Gastroesophageal sphincter (tissue), 4 donors: ENCODE measurements at regions not wholly inside any gene's neighbourhood (a gene's known extent, or its start where the extent isn't known, plus 50 kb on each side); places are given as distances from the start of the nearest gene placed in this dataset.

Experiments
- ATAC-seq: fragments of 150-250 bp; one replicate; pipeline ENCODE4 v1.9.1; 2016; ENCODE audit warnings: mild to moderate bottlenecking, moderate library complexity
- H3K27ac ChIP-seq, 4 donors: fragments of 200-600 bp; sonication (generic) in 3 of 4; 1 replicate in 3 of 4; 2 replicates in 1 of 4; pipeline ENCODE4 v1.5.1; 2016 to 2019
- H3K27me3 ChIP-seq: fragments of 200-600 bp; sonication (generic); one replicate; pipeline ENCODE4 v1.5.1; 2019
- H3K36me3 ChIP-seq, 2 donors: fragments of 200-600 bp; sonication (generic); one replicate each; pipeline ENCODE4 v1.5.1; 2019; ENCODE audit warnings: control low read depth in 1 of 2
- H3K4me1 ChIP-seq, 3 donors: fragments of 200-600 bp; sonication (generic); 1 replicate in 2 of 3; 2 replicates in 1 of 3; pipeline ENCODE4 v1.5.1; 2016 to 2019; ENCODE audit warnings: control low read depth in 2 of 3
- H3K4me3 ChIP-seq, 2 donors: fragments of 200-600 bp; sonication (generic); one replicate each; pipeline ENCODE4 v1.5.1; 2019; ENCODE audit warnings: mild to moderate bottlenecking in 1 of 2, moderate library complexity in 1 of 2
- H3K9me3 ChIP-seq, 3 donors: fragments of 200-600 bp; sonication (generic); one replicate each; pipeline ENCODE4 v1.5.1; 2017 to 2019; ENCODE audit warnings: control low read depth in 2 of 3
- EP300 ChIP-seq: sonication (generic); formaldehyde crosslinking; IDR thresholded peaks from one replicate; pipeline ENCODE4 v1.6.1; 2017; ENCODE audit warnings: antibody characterized with exemption, mild to moderate bottlenecking
- POLR2A ChIP-seq, 2 donors: fragments of 450-650 bp; IDR thresholded peaks; one replicate each; pipeline ENCODE4 v1.6.1; 2017; ENCODE audit warnings: antibody characterized with exemption in 2 of 2, mild to moderate bottlenecking in 2 of 2, moderate library complexity in 1 of 2
- POLR2AphosphoS5 ChIP-seq: sonication (generic); formaldehyde crosslinking; IDR thresholded peaks from one replicate; pipeline ENCODE4 v1.6.1; 2017; ENCODE audit warnings: antibody characterized with exemption
- WGBS, 2 donors: methylation state at CpG; one replicate each; pipeline ENCODE4 v1.1.5; 2018; ENCODE audit warnings: low coverage in 1 of 2; 5-methylcytosine and 5-hydroxymethylcytosine counted together
- TF ChIP-seq, protein P1 (sequence below), 4 experiments: fragments of 200-600 bp in 2 of 4; fragments of 450-650 bp in 2 of 4; sonication (generic) in 1 of 4; IDR thresholded peaks; one replicate each; pipeline ENCODE4 v1.5.1; 2017 to 2019; ENCODE audit warnings: antibody characterized with exemption in 4 of 4, mild to moderate bottlenecking in 2 of 4, moderate library complexity in 2 of 4

DNA sequence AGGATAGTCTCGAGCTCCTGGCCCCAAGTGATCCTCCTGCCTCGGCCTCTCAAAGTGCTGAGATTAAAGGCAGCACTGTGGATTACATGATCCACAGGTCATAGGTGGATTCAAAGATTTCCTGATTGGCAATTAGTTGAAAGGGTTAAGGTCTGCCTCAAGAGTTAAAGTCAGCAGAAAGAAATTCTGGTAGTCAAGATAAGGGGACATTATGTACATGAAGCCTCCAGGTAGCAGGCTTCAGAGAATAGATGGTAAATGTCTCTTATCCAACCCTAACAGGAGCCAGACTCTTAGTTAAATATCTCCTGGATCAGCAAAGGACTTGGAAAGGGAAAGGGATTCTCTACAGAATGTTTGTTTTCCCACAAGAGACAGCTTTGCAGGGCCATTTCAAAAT lies 93.7 kb downstream of the SKIDA1 start:
- no peak for ATAC-seq
- H3K4me1 ChIP-seq = no peaks in the 10 kb centered on the region
- no peaks in the 10 kb centered on the region for H3K27me3 ChIP-seq
- 83% methylated on average over 1 of the region's 2 CpGs; no CpG with 5 or more reads in 1 of the 2 donors for WGBS, 2 donors
- no peak overlapping the region for H3K27ac ChIP-seq
- no peak overlapping the region for H3K4me3 ChIP-seq
- H3K36me3 ChIP-seq = no peaks in the 10 kb centered on the region
- H3K9me3 ChIP-seq = peaks cover 0 to 10% (median 0%) of the 10 kb centered on the region in 3 donors
- no peak for TF ChIP-seq POLR2A (IDR thresholded peaks at IDR 0.05)
- no peak for TF ChIP-seq POLR2AphosphoS5
- TF ChIP-seq, protein P1, sequence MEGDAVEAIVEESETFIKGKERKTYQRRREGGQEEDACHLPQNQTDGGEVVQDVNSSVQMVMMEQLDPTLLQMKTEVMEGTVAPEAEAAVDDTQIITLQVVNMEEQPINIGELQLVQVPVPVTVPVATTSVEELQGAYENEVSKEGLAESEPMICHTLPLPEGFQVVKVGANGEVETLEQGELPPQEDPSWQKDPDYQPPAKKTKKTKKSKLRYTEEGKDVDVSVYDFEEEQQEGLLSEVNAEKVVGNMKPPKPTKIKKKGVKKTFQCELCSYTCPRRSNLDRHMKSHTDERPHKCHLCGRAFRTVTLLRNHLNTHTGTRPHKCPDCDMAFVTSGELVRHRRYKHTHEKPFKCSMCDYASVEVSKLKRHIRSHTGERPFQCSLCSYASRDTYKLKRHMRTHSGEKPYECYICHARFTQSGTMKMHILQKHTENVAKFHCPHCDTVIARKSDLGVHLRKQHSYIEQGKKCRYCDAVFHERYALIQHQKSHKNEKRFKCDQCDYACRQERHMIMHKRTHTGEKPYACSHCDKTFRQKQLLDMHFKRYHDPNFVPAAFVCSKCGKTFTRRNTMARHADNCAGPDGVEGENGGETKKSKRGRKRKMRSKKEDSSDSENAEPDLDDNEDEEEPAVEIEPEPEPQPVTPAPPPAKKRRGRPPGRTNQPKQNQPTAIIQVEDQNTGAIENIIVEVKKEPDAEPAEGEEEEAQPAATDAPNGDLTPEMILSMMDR (IDR thresholded peaks at IDR 0.05) = no peak
- no peak for TF ChIP-seq EP300

DNA sequence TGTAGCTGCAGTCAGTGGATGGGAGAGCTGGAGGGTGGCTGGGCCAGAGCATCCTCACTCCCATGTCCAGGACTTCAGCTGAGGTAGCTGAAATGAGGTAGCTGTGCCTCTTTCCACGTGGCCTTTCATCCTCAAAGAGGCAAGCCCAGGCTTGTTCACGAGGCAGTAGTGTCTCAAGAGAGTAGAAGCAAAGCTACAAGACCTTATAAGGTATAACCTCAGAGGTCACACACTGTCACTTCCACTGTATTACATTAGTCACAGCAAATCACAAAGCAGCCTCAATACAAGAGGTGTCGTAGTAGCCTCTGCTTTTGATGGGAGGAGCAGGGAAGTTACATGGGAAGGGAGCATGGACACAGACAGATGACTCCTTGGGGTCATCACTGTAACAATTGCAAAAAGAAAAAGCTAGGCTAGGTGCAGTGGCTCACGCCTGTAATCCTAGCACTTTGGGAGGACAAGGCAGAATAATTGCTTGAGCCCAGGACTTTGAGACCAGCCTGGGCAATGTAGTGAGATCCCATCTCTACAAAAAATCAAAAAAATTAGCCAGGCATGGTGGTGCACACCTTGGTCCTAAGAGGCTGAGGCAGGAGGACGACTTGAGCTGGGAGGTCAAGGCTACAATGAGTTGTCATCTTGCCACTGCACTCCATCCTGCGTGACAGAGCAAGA lies 97.5 kb downstream of the SKIDA1 start:
- no peaks in the 10 kb centered on the region for H3K4me1 ChIP-seq
- 78 to 85% methylated on average over 2 to 4 of the region's 6 CpGs for WGBS, 2 donors
- H3K4me3 ChIP-seq = no peak overlapping the region
- no peak overlapping the region for H3K27ac ChIP-seq
- H3K9me3 ChIP-seq = peaks cover 0 to 12% (median 0%) of the 10 kb centered on the region in 3 donors
- ATAC-seq = no peak
- no peaks in the 10 kb centered on the region for H3K27me3 ChIP-seq
- H3K36me3 ChIP-seq = no peaks in the 10 kb centered on the region
- TF ChIP-seq, protein P1 (IDR thresholded peaks at IDR 0.05) = no peak
- TF ChIP-seq POLR2A (IDR thresholded peaks at IDR 0.05) (no peak), POLR2AphosphoS5 (no peak), EP300 (no peak)

DNA sequence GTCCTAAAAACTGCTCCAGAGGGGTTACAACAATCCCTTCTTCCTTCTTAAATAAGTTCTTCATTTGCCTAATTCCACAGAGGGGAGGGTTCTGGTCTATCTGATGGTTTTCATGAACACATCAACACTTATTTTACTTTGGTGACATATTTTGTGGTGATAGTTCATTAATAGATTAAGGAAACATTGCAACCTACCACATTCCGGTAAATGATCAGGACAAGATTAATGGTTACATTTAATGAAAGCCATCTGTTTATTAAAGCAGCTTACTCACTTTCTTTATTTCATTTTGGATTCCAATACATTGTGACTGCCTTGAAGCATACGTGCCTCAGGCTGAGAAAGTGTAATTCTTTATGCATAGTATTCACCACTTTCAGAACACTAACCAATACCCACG lies 101.0 kb downstream of the SKIDA1 start:
- Histone ChIP-seq H3K4me3 (no peak overlapping the region), H3K9me3 (peaks cover 0 to 12% (median 0%) of the 10 kb centered on the region in 3 donors), H3K4me1 (no peaks in the 10 kb centered on the region), H3K36me3 (no peaks in the 10 kb centered on the region), H3K27me3 (no peaks in the 10 kb centered on the region), H3K27ac (no peak overlapping the region)
- 37 to 38% methylated on average over 3 of the region's 3 CpGs for WGBS, 2 donors
- ATAC-seq = no peak
- TF ChIP-seq EP300 (no peak), POLR2AphosphoS5 (no peak), POLR2A (IDR thresholded peaks at IDR 0.05) (no peak)
- TF ChIP-seq, protein P1 (IDR thresholded peaks at IDR 0.05) = no peak

DNA sequence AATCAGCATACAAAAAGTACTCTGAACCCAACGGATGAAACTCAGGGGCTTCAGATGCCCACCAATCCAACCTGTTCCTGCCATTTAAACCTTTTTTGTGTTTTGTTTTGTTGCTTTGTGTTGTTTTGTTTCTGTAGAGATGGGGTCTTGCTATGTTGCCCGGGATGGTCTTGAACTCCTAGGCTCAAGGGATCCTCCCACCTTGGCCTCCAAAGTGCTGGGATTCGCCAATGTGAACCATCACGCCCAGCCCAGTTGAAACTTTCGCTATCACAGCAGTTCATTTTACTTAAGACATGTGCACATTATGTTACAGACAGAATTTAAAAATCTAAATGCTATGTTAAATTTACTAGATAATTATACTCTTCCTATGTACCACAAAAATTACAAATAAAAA lies 101.6 kb downstream of the SKIDA1 start:
- Histone ChIP-seq H3K4me3 (no peak overlapping the region), H3K27ac (no peak overlapping the region), H3K4me1 (no peaks in the 10 kb centered on the region), H3K9me3 (peaks cover 0 to 12% (median 0%) of the 10 kb centered on the region in 3 donors), H3K27me3 (no peaks in the 10 kb centered on the region), H3K36me3 (no peaks in the 10 kb centered on the region)
- 90 to 94% methylated on average over 4 to 5 of the region's 5 CpGs for WGBS, 2 donors
- no peak for ATAC-seq
- TF ChIP-seq, protein P1 (IDR thresholded peaks at IDR 0.05) = no peak
- TF ChIP-seq POLR2AphosphoS5 (no peak), EP300 (no peak), POLR2A (IDR thresholded peaks at IDR 0.05) (no peak)

DNA sequence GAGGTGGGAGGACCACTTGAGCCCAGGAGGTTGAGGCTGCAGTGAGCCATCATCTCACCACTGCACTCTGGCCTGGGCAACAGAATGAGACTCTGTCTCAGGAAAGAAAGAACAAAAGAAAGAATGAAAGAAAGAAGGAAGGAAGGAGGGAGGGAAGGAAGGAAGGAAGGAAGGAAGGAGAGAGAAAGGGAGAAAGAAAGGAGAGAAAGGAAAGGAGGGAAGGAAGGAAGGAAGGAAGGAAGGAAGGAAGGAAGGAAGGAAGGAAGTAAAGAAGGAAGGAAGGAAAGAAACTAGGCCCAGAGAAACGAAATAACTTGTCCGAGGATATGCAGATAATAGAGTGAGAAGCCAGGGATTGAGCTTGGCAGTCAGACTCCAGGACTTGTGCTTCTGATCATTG lies 102.1 kb downstream of the SKIDA1 start:
- no peaks in the 10 kb centered on the region for H3K4me1 ChIP-seq
- H3K9me3 ChIP-seq = peaks cover 0 to 12% (median 0%) of the 10 kb centered on the region in 3 donors
- H3K4me3 ChIP-seq = no peak overlapping the region
- TF ChIP-seq, protein P1 (IDR thresholded peaks at IDR 0.05) = no peak
- TF ChIP-seq POLR2A (IDR thresholded peaks at IDR 0.05) (no peak), EP300 (no peak), POLR2AphosphoS5 (no peak)
- ATAC-seq = no peak
- no peaks in the 10 kb centered on the region for H3K27me3 ChIP-seq
- WGBS, 2 donors = 65 to 73% methylated on average over 2 of the region's 2 CpGs
- no peaks in the 10 kb centered on the region for H3K36me3 ChIP-seq
- no peak overlapping the region for H3K27ac ChIP-seq
